Neutrophil (primary cell): ENCODE measurements at regions not wholly inside any gene's neighbourhood (a gene's known extent, or its start where the extent isn't known, plus 50 kb on each side); places are given as distances from the start of the nearest gene placed in this dataset.

ENCODE experiments used
- H3K27ac ChIP-seq: fragments of 200-600 bp; sonication (generic); 2 replicates; pipeline ENCODE4 v1.5.1; 2016; ENCODE audit warnings: mild to moderate bottlenecking, moderate library complexity
- H3K27me3 ChIP-seq: fragments of 200-600 bp; sonication (generic); 2 replicates; pipeline ENCODE4 v1.6.0; 2016; ENCODE audit warnings: mild to moderate bottlenecking
- H3K36me3 ChIP-seq: fragments of 200-600 bp; sonication (generic); 2 replicates; pipeline ENCODE4 v1.5.1; 2017
- H3K4me1 ChIP-seq, 2 experiments: fragments of 200-600 bp in 1 of 2; sonication (generic) in 1 of 2; 1 replicate in 1 of 2; 2 replicates in 1 of 2; pipeline versions ENCODE4 v1.5.1 to v1.6.1; 2013 to 2016; ENCODE audit warnings: low read depth in 1 of 2, low read length in 1 of 2, mild to moderate bottlenecking in 1 of 2, moderate library complexity in 1 of 2; ENCODE audit not compliant: control insufficient read depth in 1 of 2, insufficient read depth in 1 of 2
- H3K4me3 ChIP-seq, 2 experiments: fragments of 200-600 bp in 1 of 2; sonication (generic) in 1 of 2; 1 replicate in 1 of 2; 2 replicates in 1 of 2; pipeline ENCODE4 v1.5.1; 2013 to 2016; ENCODE audit warnings: low read depth in 1 of 2, low read length in 1 of 2, mild to moderate bottlenecking in 1 of 2, moderate library complexity in 1 of 2
- H3K9me3 ChIP-seq: fragments of 200-600 bp; sonication (generic); 2 replicates; pipeline ENCODE4 v1.5.1; 2016
- TF ChIP-seq, protein P1 (sequence below): fragments of 200-600 bp; sonication (generic); IDR thresholded peaks from 2 replicates; pipeline ENCODE4 v1.5.1; 2016; ENCODE audit warnings: antibody characterized with exemption

- no peak overlapping the region for H3K4me3 ChIP-seq
- TF ChIP-seq, protein P1, sequence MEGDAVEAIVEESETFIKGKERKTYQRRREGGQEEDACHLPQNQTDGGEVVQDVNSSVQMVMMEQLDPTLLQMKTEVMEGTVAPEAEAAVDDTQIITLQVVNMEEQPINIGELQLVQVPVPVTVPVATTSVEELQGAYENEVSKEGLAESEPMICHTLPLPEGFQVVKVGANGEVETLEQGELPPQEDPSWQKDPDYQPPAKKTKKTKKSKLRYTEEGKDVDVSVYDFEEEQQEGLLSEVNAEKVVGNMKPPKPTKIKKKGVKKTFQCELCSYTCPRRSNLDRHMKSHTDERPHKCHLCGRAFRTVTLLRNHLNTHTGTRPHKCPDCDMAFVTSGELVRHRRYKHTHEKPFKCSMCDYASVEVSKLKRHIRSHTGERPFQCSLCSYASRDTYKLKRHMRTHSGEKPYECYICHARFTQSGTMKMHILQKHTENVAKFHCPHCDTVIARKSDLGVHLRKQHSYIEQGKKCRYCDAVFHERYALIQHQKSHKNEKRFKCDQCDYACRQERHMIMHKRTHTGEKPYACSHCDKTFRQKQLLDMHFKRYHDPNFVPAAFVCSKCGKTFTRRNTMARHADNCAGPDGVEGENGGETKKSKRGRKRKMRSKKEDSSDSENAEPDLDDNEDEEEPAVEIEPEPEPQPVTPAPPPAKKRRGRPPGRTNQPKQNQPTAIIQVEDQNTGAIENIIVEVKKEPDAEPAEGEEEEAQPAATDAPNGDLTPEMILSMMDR = no peak
- no peak overlapping the region for H3K27ac ChIP-seq
- H3K9me3 ChIP-seq = no peaks in the 10 kb centered on the region
- no peaks in the 10 kb centered on the region for H3K27me3 ChIP-seq
- H3K36me3 ChIP-seq = no peaks in the 10 kb centered on the region
- H3K4me1 ChIP-seq = no peaks in the 10 kb centered on the region
Observed at GRCh38 chr5:87741881-87742280, 329.2 kb upstream of the CCNH start.

DNA sequence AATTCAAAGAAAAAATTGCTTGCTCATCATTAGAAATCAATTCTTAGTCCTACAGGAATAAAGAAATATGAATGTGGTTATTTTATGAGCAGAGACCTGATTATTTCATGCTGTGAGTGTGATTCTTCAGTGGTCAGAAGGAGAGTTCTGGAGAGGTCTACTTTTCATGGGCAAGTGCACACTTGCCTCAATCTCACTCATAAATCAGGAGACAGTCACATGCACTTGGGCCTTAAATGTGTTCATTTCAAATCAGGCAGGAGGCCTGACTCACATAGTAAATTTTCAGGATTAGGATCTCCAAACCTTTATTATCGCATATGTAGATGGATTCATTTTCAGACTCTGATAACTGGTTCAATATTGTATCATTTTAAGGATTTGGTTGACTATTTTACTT lies 323.2 kb upstream of the CCNH start:
- Histone ChIP-seq H3K36me3 (no peaks in the 10 kb centered on the region), H3K9me3 (no peaks in the 10 kb centered on the region), H3K27ac (no peak overlapping the region), H3K27me3 (no peaks in the 10 kb centered on the region), H3K4me1 (no peaks in the 10 kb centered on the region), H3K4me3 (no peak overlapping the region)
- TF ChIP-seq, protein P1 = no peak

DNA sequence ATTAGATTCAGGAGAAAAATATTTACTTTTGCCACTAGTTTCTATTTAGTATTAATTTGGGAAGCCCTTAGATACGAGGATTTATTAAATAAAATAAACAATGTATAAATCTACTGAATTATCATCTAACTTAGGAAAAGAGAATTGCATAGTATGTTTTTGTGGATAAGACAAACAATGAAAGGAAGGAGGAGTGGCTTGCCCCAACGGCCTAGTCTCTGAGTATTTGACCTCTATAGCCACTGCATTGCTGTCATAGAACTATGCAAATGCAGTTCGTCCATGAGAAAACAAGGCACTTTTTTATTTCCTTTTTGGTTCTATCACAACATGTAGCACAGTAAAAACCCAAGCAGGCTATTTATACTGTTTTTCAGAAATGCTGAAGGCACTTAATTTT lies 321.2 kb upstream of the CCNH start:
- TF ChIP-seq, protein P1 = no peak
- Histone ChIP-seq H3K27ac (no peak overlapping the region), H3K4me1 (no peaks in the 10 kb centered on the region), H3K9me3 (no peaks in the 10 kb centered on the region), H3K27me3 (no peaks in the 10 kb centered on the region), H3K4me3 (no peak overlapping the region), H3K36me3 (no peaks in the 10 kb centered on the region)

DNA sequence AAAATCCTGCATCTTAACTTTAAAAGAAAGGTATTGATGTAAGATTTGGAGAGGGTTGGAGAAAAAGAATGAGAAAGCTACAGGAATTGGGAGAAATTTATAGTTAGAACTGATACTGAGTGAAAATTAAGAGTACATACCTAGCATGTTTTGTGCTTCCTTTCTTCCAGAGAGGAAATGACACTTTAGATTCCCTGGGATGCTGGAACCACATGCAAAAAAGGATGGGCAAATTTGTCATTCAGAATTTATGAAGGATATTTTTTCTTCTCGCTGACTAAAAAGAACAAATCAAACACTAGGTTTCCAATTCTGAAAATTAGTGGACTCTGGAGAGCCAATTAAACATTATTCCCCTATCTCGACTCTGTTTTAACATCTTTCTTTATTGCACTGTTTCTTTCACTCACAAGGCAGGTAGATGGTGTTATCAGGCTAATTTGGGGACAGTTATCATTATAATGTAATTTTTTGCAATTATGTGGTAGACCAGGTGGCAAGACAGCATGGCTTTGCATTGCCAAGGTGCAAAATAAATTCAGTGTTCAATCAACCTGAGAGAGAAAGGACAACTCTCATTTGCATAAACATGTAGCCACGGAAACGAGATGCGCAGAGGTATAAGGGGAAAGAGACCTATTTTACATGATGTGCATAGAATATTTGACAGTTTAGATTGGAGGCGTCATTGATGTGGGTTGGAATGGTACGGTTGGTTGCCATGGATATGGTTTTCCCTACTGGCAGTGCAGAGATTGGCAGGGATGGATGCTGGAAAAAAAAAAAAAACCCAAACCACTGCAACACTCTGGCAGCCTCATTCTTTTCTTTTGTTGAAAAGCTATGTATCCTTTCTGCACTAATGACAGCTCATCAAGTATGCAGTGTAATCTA lies 320.4 kb upstream of the CCNH start:
- no peaks in the 10 kb centered on the region for H3K27me3 ChIP-seq
- no peaks in the 10 kb centered on the region for H3K4me1 ChIP-seq
- H3K27ac ChIP-seq = no peak overlapping the region
- H3K36me3 ChIP-seq = no peaks in the 10 kb centered on the region
- TF ChIP-seq, protein P1 = no peak
- H3K9me3 ChIP-seq = no peaks in the 10 kb centered on the region
- no peak overlapping the region for H3K4me3 ChIP-seq

GRCh38 chr5:87729781-87730180 lies 317.1 kb upstream of the CCNH start:
- H3K4me3 ChIP-seq = no peak overlapping the region
- H3K9me3 ChIP-seq = no peaks in the 10 kb centered on the region
- H3K36me3 ChIP-seq = no peaks in the 10 kb centered on the region
- H3K4me1 ChIP-seq = no peaks in the 10 kb centered on the region
- no peaks in the 10 kb centered on the region for H3K27me3 ChIP-seq
- TF ChIP-seq, protein P1 = no peak
- H3K27ac ChIP-seq = no peak overlapping the region
